HepG2 (cell line): ENCODE measurements at regions not wholly inside any gene's neighbourhood (a gene's known extent, or its start where the extent isn't known, plus 50 kb on each side); places are given as distances from the start of the nearest gene placed in this dataset.

Experiments used
- BHLHE40 ChIP-seq: IDR thresholded peaks from 2 replicates; pipeline ENCODE4 v1.6.1; 2011; ENCODE audit warnings: low read length, improper control_type of control experiment
- E2F1 ChIP-seq: sonication (generic); formaldehyde crosslinking; IDR thresholded peaks from 2 replicates; pipeline ENCODE4 v1.5.0; 2020; ENCODE audit warnings: missing genetic modification reagents
- FOSL1 ChIP-seq: sonication (generic); formaldehyde crosslinking; IDR thresholded peaks from 2 replicates; pipeline ENCODE4 v1.9.0; 2021; ENCODE audit warnings: missing genetic modification reagents, borderline replicate concordance
- FOSL2 ChIP-seq: sonication (generic); formaldehyde crosslinking; IDR thresholded peaks from 2 replicates; pipeline ENCODE4 v1.4.0; 2020; ENCODE audit warnings: missing genetic modification reagents
- GABPA ChIP-seq, 2 experiments: IDR thresholded peaks; 2 replicates each; pipeline ENCODE4 v1.6.1; 2011 to 2016; ENCODE audit warnings: low read depth in 2 of 2, low read length in 1 of 2, missing biosample characterization in 1 of 2, missing genetic modification characterization in 1 of 2
- HNRNPL ChIP-seq: fragments of 200-400 bp; formaldehyde crosslinking; IDR thresholded peaks from 2 replicates; pipeline ENCODE4 v1.6.1; 2017; ENCODE audit warnings: mild to moderate bottlenecking, low read depth, low read length
- KDM1A ChIP-seq: IDR thresholded peaks from 2 replicates; pipeline ENCODE4 v1.6.1; 2016; ENCODE audit warnings: missing compliant biosample characterization
- NFE2L1 ChIP-seq: sonication (generic); formaldehyde crosslinking; IDR thresholded peaks from 2 replicates; pipeline ENCODE4 v1.4.0; 2020; ENCODE audit warnings: missing genetic modification reagents, mild to moderate bottlenecking, borderline replicate concordance
- SYNCRIP ChIP-seq: fragments of 200-400 bp; formaldehyde crosslinking; IDR thresholded peaks from 2 replicates; pipeline ENCODE4 v1.6.1; 2018; ENCODE audit warnings: mild to moderate bottlenecking, low read depth, low read length; ENCODE audit not compliant: insufficient read depth
- ZMYM3 ChIP-seq: sonication (generic); formaldehyde crosslinking; IDR thresholded peaks from 2 replicates; pipeline ENCODE4 v1.5.1; 2020; ENCODE audit warnings: mild to moderate bottlenecking, missing genetic modification reagents
- ZNF333 ChIP-seq: sonication (generic); formaldehyde crosslinking; IDR thresholded peaks from 2 replicates; pipeline ENCODE4 v1.4.0; 2020; ENCODE audit warnings: mild to moderate bottlenecking, missing genetic modification reagents, borderline replicate concordance
- ZNF414 ChIP-seq: sonication (generic); formaldehyde crosslinking; IDR thresholded peaks from 2 replicates; pipeline ENCODE4 v1.5.0; 2020; ENCODE audit warnings: missing genetic modification reagents
- ZNF589 ChIP-seq: sonication (generic); formaldehyde crosslinking; conservative IDR thresholded peaks from 2 replicates; pipeline ENCODE4 v1.8.0; 2022; ENCODE audit warnings: mild to moderate bottlenecking, moderate library complexity, missing genetic modification reagents
- TF ChIP-seq, protein P1 (sequence below): sonication (generic); formaldehyde crosslinking; IDR thresholded peaks from 2 replicates; pipeline ENCODE4 v1.5.0; 2020; ENCODE audit warnings: mild to moderate bottlenecking, missing genetic modification reagents, moderate library complexity

- TF ChIP-seq FOSL1 (CRISPR knock-in tag) = no peak
- no peak for TF ChIP-seq FOSL2 (CRISPR knock-in tag)
- no peak for TF ChIP-seq SYNCRIP
- TF ChIP-seq, protein P1, sequence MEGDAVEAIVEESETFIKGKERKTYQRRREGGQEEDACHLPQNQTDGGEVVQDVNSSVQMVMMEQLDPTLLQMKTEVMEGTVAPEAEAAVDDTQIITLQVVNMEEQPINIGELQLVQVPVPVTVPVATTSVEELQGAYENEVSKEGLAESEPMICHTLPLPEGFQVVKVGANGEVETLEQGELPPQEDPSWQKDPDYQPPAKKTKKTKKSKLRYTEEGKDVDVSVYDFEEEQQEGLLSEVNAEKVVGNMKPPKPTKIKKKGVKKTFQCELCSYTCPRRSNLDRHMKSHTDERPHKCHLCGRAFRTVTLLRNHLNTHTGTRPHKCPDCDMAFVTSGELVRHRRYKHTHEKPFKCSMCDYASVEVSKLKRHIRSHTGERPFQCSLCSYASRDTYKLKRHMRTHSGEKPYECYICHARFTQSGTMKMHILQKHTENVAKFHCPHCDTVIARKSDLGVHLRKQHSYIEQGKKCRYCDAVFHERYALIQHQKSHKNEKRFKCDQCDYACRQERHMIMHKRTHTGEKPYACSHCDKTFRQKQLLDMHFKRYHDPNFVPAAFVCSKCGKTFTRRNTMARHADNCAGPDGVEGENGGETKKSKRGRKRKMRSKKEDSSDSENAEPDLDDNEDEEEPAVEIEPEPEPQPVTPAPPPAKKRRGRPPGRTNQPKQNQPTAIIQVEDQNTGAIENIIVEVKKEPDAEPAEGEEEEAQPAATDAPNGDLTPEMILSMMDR = no peak
- TF ChIP-seq ZMYM3 = no peak
- TF ChIP-seq KDM1A (CRISPR knock-in tag) = no peak
- no peak for TF ChIP-seq ZNF589 (CRISPR knock-in tag)
- no peak for TF ChIP-seq HNRNPL
- no peak for TF ChIP-seq ZNF414
- no peak for TF ChIP-seq E2F1 (CRISPR knock-in tag)
- TF ChIP-seq GABPA (IDR thresholded peaks at IDR 0.05; ENCODE audit: low read depth, low read length) = no peak
- TF ChIP-seq GABPA (CRISPR knock-in tag; IDR thresholded peaks at IDR 0.05; ENCODE audit: low read depth) = no peak
- TF ChIP-seq NFE2L1 (CRISPR knock-in tag) = no peak
- no peak for TF ChIP-seq ZNF333
- no peak for TF ChIP-seq BHLHE40
Measured at GRCh38 chr3:147244397-147244796, 161.9 kb downstream of the ZIC4 start.
